ENCODE measurements at regions not wholly inside any gene's neighbourhood (a gene's known extent, or its start where the extent isn't known, plus 50 kb on each side); places are given as distances from the start of the nearest gene placed in this dataset.
"Not testable (repeated sequence)": the region's sequence is repeated elsewhere in the genome, so short reads cannot be mapped to it uniquely, and the experiment has no call there.

DNA sequence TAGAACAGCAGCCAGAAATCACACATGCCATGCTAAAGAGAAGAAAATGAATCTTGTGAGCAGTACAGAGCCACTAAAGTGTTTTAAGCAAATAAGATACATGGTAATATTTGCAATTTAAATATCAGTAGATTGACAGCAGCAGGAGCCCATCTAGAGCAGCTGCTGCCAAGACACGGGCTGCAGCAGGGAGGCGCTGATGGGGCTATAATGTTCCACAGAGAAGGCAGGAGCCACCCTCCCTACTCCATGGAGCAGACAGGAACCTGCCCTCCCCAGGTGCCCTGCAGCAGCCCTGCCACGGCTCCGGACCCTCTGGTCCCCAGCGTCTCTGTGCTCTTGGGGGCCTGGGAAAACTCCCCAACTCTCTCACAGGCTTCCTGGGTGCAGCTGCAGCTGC is 224.1 kb upstream of the ISL1 start:
- TF ChIP-seq CTCF (conservative IDR thresholded peaks at IDR 0.05; ENCODE audit: low read depth, low read length): no peak
- no peak for DNase-seq (ENCODE audit: low read depth)
- no peak overlapping the region for H3K4me3 ChIP-seq (ENCODE audit: low read depth, low read length)

- DNase-seq (ENCODE audit: low read depth): no peak
- no peak for TF ChIP-seq CTCF (conservative IDR thresholded peaks at IDR 0.05; ENCODE audit: low read depth, low read length)
- H3K4me3 ChIP-seq (ENCODE audit: low read depth, low read length): no peak overlapping the region
These were observed 223.6 kb upstream of the ISL1 start for GRCh38 chr5:51159606-51160005.

GRCh38 chr5:51162245-51162644 is 221.0 kb upstream of the ISL1 start:
- H3K4me3 ChIP-seq (ENCODE audit: low read depth, low read length): no peak overlapping the region
- no peak for DNase-seq (ENCODE audit: low read depth)
- no peak for TF ChIP-seq CTCF (conservative IDR thresholded peaks at IDR 0.05; ENCODE audit: low read depth, low read length)

DNA sequence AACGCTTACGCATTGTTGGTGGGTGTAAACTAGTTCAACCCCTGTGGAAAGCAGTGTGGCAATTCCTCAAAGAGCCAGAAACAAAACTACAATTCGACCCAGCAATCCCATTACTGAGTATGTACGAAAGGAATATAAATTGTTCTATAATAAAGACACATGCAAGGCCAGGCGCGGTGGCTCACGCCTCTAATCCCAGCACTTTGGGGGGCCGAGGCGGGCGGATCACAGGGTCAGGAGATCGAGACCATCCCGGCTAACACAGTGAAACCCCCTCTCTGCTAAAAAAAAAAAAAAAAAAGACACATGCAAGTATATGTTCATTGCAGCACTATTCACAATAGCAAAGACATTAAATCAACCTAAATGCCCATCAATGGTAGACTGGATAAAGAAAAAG is 217.6 kb upstream of the ISL1 start:
- DNase-seq (ENCODE audit: low read depth); H3K4me3 ChIP-seq (ENCODE audit: low read depth, low read length): not testable (repeated sequence)

DNA sequence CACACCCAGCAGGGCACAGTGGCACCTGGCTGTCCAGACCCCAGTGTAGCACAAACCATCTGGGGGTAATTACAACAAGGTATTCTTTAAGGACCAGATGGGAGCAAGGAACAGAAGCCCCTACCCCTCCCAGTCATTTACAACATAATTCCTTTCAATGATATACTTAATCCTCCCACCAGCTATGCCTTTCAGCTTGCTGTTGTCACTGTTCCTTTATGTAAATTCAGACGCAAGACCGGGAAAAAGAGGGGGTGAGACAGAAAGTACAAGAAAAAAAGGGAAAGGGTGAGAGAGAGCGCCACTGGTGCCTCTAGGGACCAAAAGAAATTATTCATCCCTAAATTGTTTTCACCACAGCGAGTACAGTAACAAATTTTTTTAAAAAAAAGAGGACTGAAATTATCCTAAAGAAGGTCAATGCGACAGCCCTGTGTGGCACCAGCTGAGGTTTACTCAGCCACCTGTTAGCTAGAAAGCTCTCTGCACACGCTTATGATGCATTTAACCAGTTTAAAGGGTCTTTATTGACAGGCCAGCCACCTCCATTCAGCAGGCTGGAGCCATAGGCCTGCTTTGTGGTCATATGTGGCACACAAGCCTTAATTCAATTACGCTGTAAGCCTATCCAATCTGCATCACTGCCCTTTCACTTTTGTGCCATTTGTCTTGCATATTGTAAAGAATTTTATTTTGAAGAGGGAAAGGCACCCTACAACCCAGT is 210.2 kb upstream of the ISL1 start:
- DNase-seq (ENCODE audit: low read depth): no peak
- TF ChIP-seq CTCF (conservative IDR thresholded peaks at IDR 0.05; ENCODE audit: low read depth, low read length): no peak
- no peak overlapping the region for H3K4me3 ChIP-seq (ENCODE audit: low read depth, low read length)

- H3K4me3 ChIP-seq (ENCODE audit: low read depth, low read length): no peak overlapping the region
- TF ChIP-seq CTCF (conservative IDR thresholded peaks at IDR 0.05; ENCODE audit: low read depth, low read length): no peak
- DNase-seq (ENCODE audit: low read depth): no peak
These were observed 201.9 kb upstream of the ISL1 start for GRCh38 chr5:51181208-51181894.

DNA sequence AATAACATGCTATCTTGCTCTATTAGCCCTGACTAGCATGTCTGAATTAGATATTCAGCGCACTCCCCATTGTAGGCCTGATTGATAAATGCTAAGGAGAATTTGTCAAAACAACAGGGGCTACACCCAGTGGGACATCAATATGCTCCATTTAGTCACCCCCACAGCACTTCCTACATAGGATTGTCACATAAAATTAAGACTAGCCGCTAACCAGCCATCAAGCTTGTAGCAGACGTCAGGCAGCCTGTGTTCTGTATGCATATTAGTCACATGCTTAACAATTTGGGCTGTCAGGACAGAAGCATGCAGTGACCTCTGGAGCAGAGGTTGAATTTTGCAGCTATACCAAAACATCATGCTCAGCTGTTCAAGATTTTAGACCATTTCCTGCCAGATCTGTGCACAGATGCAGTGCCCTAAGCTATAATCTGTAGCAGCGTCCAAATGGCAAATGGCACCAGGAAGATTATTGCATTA is 197.4 kb upstream of the ISL1 start:
- H3K4me3 ChIP-seq (ENCODE audit: low read depth, low read length): no peak overlapping the region
- no peak for DNase-seq (ENCODE audit: low read depth)
- no peak for TF ChIP-seq CTCF (conservative IDR thresholded peaks at IDR 0.05; ENCODE audit: low read depth, low read length)
